A673 (cell line): ENCODE measurements at regions not wholly inside any gene's neighbourhood (a gene's known extent, or its start where the extent isn't known, plus 50 kb on each side); places are given as distances from the start of the nearest gene placed in this dataset.

Experiments
- EZH2 ChIP-seq: fragments of 200-600 bp; sonication (generic); IDR thresholded peaks from 2 replicates; pipeline ENCODE4 v1.6.1; 2017; ENCODE audit warnings: borderline replicate concordance, low read depth, mild to moderate bottlenecking, mixed read lengths, antibody characterized with exemption, low read length; ENCODE audit not compliant: poor library complexity, severe bottlenecking
- TF ChIP-seq, protein P1 (sequence below): fragments of 300-800, 200-600 bp; sonication (generic); conservative IDR thresholded peaks from 2 replicates; pipeline ENCODE4 v1.5.1; 2017; ENCODE audit warnings: low read depth, mild to moderate bottlenecking, antibody characterized with exemption, low read length, moderate library complexity, mixed read lengths

GRCh38 chr9:16153741-16154140, 600.9 kb downstream of the CCDC171 start:
- TF ChIP-seq, protein P1, sequence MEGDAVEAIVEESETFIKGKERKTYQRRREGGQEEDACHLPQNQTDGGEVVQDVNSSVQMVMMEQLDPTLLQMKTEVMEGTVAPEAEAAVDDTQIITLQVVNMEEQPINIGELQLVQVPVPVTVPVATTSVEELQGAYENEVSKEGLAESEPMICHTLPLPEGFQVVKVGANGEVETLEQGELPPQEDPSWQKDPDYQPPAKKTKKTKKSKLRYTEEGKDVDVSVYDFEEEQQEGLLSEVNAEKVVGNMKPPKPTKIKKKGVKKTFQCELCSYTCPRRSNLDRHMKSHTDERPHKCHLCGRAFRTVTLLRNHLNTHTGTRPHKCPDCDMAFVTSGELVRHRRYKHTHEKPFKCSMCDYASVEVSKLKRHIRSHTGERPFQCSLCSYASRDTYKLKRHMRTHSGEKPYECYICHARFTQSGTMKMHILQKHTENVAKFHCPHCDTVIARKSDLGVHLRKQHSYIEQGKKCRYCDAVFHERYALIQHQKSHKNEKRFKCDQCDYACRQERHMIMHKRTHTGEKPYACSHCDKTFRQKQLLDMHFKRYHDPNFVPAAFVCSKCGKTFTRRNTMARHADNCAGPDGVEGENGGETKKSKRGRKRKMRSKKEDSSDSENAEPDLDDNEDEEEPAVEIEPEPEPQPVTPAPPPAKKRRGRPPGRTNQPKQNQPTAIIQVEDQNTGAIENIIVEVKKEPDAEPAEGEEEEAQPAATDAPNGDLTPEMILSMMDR: no peak
- TF ChIP-seq EZH2: no peak
